K562 (cell line): ENCODE measurements at regions not wholly inside any gene's neighbourhood (a gene's known extent, or its start where the extent isn't known, plus 50 kb on each side); places are given as distances from the start of the nearest gene placed in this dataset.

Experiments used
- ATAC-seq: fragments of 200-7000 bp; cut with Tn5 transposase; 3 replicates; pipeline ENCODE4 v1.9.1; 2020; ENCODE audit warnings: moderate library complexity
- BruUV-seq: library from RNA; stranded (reverse); fragments of 400-500 nt; replicated peaks from 2 replicates; lab custom pipeline; 2021; lab: Mats Ljungman, UMichigan
- CTCF ChIA-PET: fragments of 300-600 bp; formaldehyde crosslinking; extraction: SDS; loops from one replicate; lab custom pipeline; 2021; ENCODE audit warnings: low intra/inter-chr PET ratio; lab: Yijun Ruan, JAX
- POLR2A ChIA-PET: fragments of 300-600, 350-650 bp; sonication (Branson Sonifier 250); formaldehyde crosslinking; extraction: SDS; loops from one replicate; lab custom pipeline; 2021; ENCODE audit warnings: antibody characterized with exemption, inconsistent platforms; lab: Yijun Ruan, JAX
- DNase-seq, 4 experiments: peaks; one replicate each; pipeline versions ENCODE4 v3.0.0 to v3.0.0-alpha.2; 2011 to 2018; ENCODE audit warnings: low spot score in 3 of 4, mixed read lengths in 3 of 4; ENCODE audit errors: extremely low read depth in 1 of 4
- FAIRE-seq: peaks from 2 replicates; lab custom pipeline; 2011; peaks lifted over from hg19 to GRCh38; lab: Jason Lieb, UNC
- H2AFZ ChIP-seq: 2 replicates; pipeline ENCODE4 v1.6.0; 2011; ENCODE audit warnings: low read depth, low read length, control low read depth, inconsistent platforms
- H3K27ac ChIP-seq: fragments of 200-600 bp; 3 replicates; pipeline ENCODE4 v1.8.0; 2011; ENCODE audit warnings: low read depth, mild to moderate bottlenecking, control low read depth, inconsistent platforms, low read length, moderate library complexity, mixed read lengths; ENCODE audit errors: extremely low read depth
- H3K27me3 ChIP-seq, 2 experiments: fragments of 300-600 bp in 1 of 2; 2 replicates in 1 of 2; 3 replicates in 1 of 2; pipeline versions ENCODE4 v1.6.0 to v1.8.0; 2011; ENCODE audit warnings: inconsistent platforms in 2 of 2, low read length in 2 of 2, mild to moderate bottlenecking in 1 of 2, mixed read lengths in 1 of 2, moderate library complexity in 1 of 2; ENCODE audit not compliant: control insufficient read depth in 2 of 2, insufficient read depth in 2 of 2
- H3K36me3 ChIP-seq: fragments of 300-600 bp; 3 replicates; pipeline ENCODE4 v1.8.0; 2011; ENCODE audit warnings: mild to moderate bottlenecking, low read length, inconsistent platforms; ENCODE audit not compliant: control insufficient read depth, insufficient read depth
- H3K4me1 ChIP-seq, 2 experiments: fragments of 200-600 bp in 1 of 2; replicated peaks in 1 of 2; 2 replicates in 1 of 2; 3 replicates in 1 of 2; pipeline versions ENCODE4 v1.5.1 to v1.8.0; 2011; ENCODE audit warnings: inconsistent platforms in 2 of 2, low read length in 2 of 2, mild to moderate bottlenecking in 1 of 2, mixed read lengths in 1 of 2, moderate library complexity in 1 of 2; ENCODE audit not compliant: control insufficient read depth in 2 of 2, insufficient read depth in 2 of 2
- H3K4me2 ChIP-seq: 2 replicates; pipeline ENCODE4 v1.6.1; 2011; ENCODE audit warnings: low read length, control low read depth, inconsistent platforms, mixed read lengths; ENCODE audit not compliant: insufficient read depth
- H3K4me3 ChIP-seq: fragments of 200-600 bp; sonication (generic), shearing (Covaris generic); 2 replicates; pipeline ENCODE4 v1.5.1; 2016; ENCODE audit warnings: control low read depth, inconsistent platforms
- H3K79me2 ChIP-seq: fragments of 200-600 bp; 3 replicates; pipeline ENCODE4 v1.8.0; 2011; ENCODE audit warnings: low read length, inconsistent platforms; ENCODE audit not compliant: control insufficient read depth, insufficient read depth
- H3K9ac ChIP-seq, 2 experiments: 2 replicates each; pipeline versions ENCODE4 v1.6.0 to v1.6.1; 2011; ENCODE audit warnings: low read depth in 2 of 2, low read length in 2 of 2, control low read depth in 1 of 2, inconsistent platforms in 1 of 2, mild to moderate bottlenecking in 1 of 2, mixed read lengths in 1 of 2; ENCODE audit not compliant: insufficient read depth in 1 of 2
- H3K9me1 ChIP-seq: one replicate; pipeline ENCODE4 v1.6.0; 2011; ENCODE audit warnings: inconsistent platforms, mild to moderate bottlenecking, low read length, moderate library complexity; ENCODE audit not compliant: control insufficient read depth, insufficient read depth
- H3K9me3 ChIP-seq: replicated peaks from 2 replicates; pipeline ENCODE4 v1.5.1; 2011; ENCODE audit warnings: low read depth, low read length, inconsistent platforms; ENCODE audit not compliant: control insufficient read depth, insufficient read depth
- H4K20me1 ChIP-seq: replicated peaks from 2 replicates; pipeline ENCODE4 v1.6.1; 2011; ENCODE audit warnings: low read length, inconsistent platforms, mixed read lengths; ENCODE audit not compliant: control insufficient read depth, insufficient read depth
- BCOR ChIP-seq: fragments of 450-650 bp; IDR thresholded peaks from 2 replicates; pipeline ENCODE4 v1.6.1; 2016
- ILF3 ChIP-seq: fragments of 450-650 bp; IDR thresholded peaks from 2 replicates; pipeline ENCODE4 v1.6.1; 2018; ENCODE audit warnings: antibody characterized with exemption, mild to moderate bottlenecking, moderate library complexity, borderline replicate concordance
- POLR2A ChIP-seq: fragments of 450-650 bp; conservative IDR thresholded peaks from 2 replicates; pipeline ENCODE4 v1.6.1; 2016
- TAF15 ChIP-seq: fragments of 200-400 bp; formaldehyde crosslinking; IDR thresholded peaks from 2 replicates; pipeline ENCODE4 v1.6.1; 2017; ENCODE audit warnings: mild to moderate bottlenecking, low read depth, low read length, moderate library complexity
- THRA ChIP-seq: fragments of 450-650 bp; IDR thresholded peaks from 2 replicates; pipeline ENCODE4 v1.6.1; 2017; ENCODE audit warnings: mild to moderate bottlenecking, moderate library complexity
- ZBTB11 ChIP-seq, 3 experiments: fragments of 200-800 bp in 1 of 3; fragments of 250-450 bp in 1 of 3; fragments of 450-650 bp in 1 of 3; sonication (Bioruptor Pico) in 1 of 3; sonication (Bioruptor generic) in 1 of 3; formaldehyde crosslinking in 1 of 3; IDR thresholded peaks; 2 replicates each; pipeline versions ENCODE4 v1.6.1 to v1.8.0; 2016 to 2022; ENCODE audit warnings: mild to moderate bottlenecking in 2 of 3, missing genetic modification characterization in 2 of 3, missing compliant biosample characterization in 1 of 3, moderate library complexity in 1 of 3
- ZKSCAN1 ChIP-seq: fragments of 150-350 bp; IDR thresholded peaks from 2 replicates; pipeline ENCODE4 v1.6.1; 2016; ENCODE audit warnings: low read depth, low read length
- ZNF280A ChIP-seq: fragments of 450-650 bp; IDR thresholded peaks from 2 replicates; pipeline ENCODE4 v1.6.1; 2018; ENCODE audit warnings: mild to moderate bottlenecking, low read depth; ENCODE audit not compliant: partially characterized antibody
- ZNF280B ChIP-seq: fragments of 250-450 bp; sonication (Bioruptor Pico); IDR thresholded peaks from 2 replicates; pipeline ENCODE4 v1.5.1; 2021; ENCODE audit warnings: mild to moderate bottlenecking
- ZNF584 ChIP-seq: fragments of 200-800 bp; sonication (Bioruptor generic); IDR thresholded peaks from 2 replicates; pipeline ENCODE4 v1.6.1; 2016; ENCODE audit warnings: low read depth, mild to moderate bottlenecking, missing genetic modification characterization, missing compliant biosample characterization
- WGBS: fragments of 100-300 bp; shearing (Covaris generic); methylation state at CpG from one replicate; pipeline ENCODE4 v1.1.6; 2016; ENCODE audit warnings: low coverage, mixed read lengths; ENCODE audit not compliant: insufficient coverage; ENCODE audit errors: missing lambda C conversion rate; 5-methylcytosine and 5-hydroxymethylcytosine counted together
- in situ Hi-C: fragments of 300-500 bp; cut with MboI; formaldehyde crosslinking; loops from 4 replicates; pipeline ENCODE4 v1.15.0; 2018; ENCODE audit warnings: inconsistent platforms, mixed read lengths
- intact Hi-C: fragments of 100-400 bp; cut with micrococcal nuclease; formaldehyde crosslinking; loops from 2 replicates; pipeline ENCODE4 v1.14.2; 2022

- Histone ChIP-seq H3K9me1 (no peaks in the 10 kb centered on the region), H3K4me2 (no peak overlapping the region), H2AFZ (no peak overlapping the region), H3K4me3 (no peak overlapping the region), H3K4me1 (no peaks in the 10 kb centered on the region), H3K9me3 (no peaks in the 10 kb centered on the region), H3K79me2 (no peaks in the 10 kb centered on the region), H3K36me3 (no peaks in the 10 kb centered on the region), H3K27ac (no peak overlapping the region), H4K20me1 (no peaks in the 10 kb centered on the region), H3K27me3 (no peaks in the 10 kb centered on the region), H3K9ac (no peak overlapping the region)
- in situ Hi-C loops (no loop called here), intact Hi-C loops (no loop called here)
- no peak for TF ChIP-seq THRA
- TF ChIP-seq ZNF584 (CRISPR knock-in tag) = no peak
- no peak for TF ChIP-seq ZNF280A
- TF ChIP-seq POLR2A = no peak
- no peak for TF ChIP-seq BCOR
- TF ChIP-seq TAF15 = no peak
- TF ChIP-seq ZBTB11 (CRISPR knock-in tag; IDR thresholded peaks at IDR 0.05) = no peak
- TF ChIP-seq ZNF280B (CRISPR knock-in tag) = no peak
- no peak for TF ChIP-seq ZKSCAN1
- no peak for TF ChIP-seq ILF3
- DNase-seq = no peak
- ChIA-PET CTCF (no interaction called here), POLR2A (no interaction called here)
- 0% methylated on average over 1 of the region's 1 CpG for WGBS
- no peak for FAIRE-seq
- BruUV-seq = no TSS peak
- no peak for ATAC-seq
Measured at GRCh38 chr15:38883987-38884386, 319.4 kb upstream of the RASGRP1 start.
